HEK293T (cell line): ENCODE measurements at regions not wholly inside any gene's neighbourhood (a gene's known extent, or its start where the extent isn't known, plus 50 kb on each side); places are given as distances from the start of the nearest gene placed in this dataset.
"Not testable (repeated sequence)": the region's sequence is repeated elsewhere in the genome, so short reads cannot be mapped to it uniquely, and the experiment has no call there.

Experiments
- CTCF ChIA-PET: fragments of 350-600 bp; formaldehyde crosslinking; extraction: SDS; loops from one replicate; lab custom pipeline; 2021; ENCODE audit warnings: antibody characterized with exemption, inconsistent platforms; lab: Yijun Ruan, JAX
- POLR2A ChIA-PET: fragments of 350-600 bp; formaldehyde crosslinking; extraction: SDS; loops from one replicate; lab custom pipeline; 2020; ENCODE audit warnings: antibody characterized with exemption, inconsistent platforms; lab: Yijun Ruan, JAX
- DNase-seq: peaks from one replicate; pipeline ENCODE4 v3.0.0; 2012; ENCODE audit warnings: mixed read lengths; ENCODE audit errors: extremely low spot score
- ARNT ChIP-seq: fragments of 450-650 bp; IDR thresholded peaks from 2 replicates; pipeline ENCODE4 v1.6.1; 2017; ENCODE audit warnings: mild to moderate bottlenecking
- BHLHE40 ChIP-seq: fragments of 450-650 bp; IDR thresholded peaks from 2 replicates; pipeline ENCODE4 v1.6.1; 2016; ENCODE audit warnings: mild to moderate bottlenecking, moderate library complexity, borderline replicate concordance
- CTBP1 ChIP-seq: fragments of 450-650 bp; IDR thresholded peaks from 2 replicates; pipeline ENCODE4 v1.6.1; 2016; ENCODE audit warnings: borderline replicate concordance
- ELF4 ChIP-seq: fragments of 450-650 bp; IDR thresholded peaks from 2 replicates; pipeline ENCODE4 v1.6.1; 2017; ENCODE audit warnings: antibody characterized with exemption
- FOXA1 ChIP-seq: fragments of 450-650 bp; IDR thresholded peaks from 2 replicates; pipeline ENCODE4 v1.6.1; 2016; ENCODE audit warnings: mild to moderate bottlenecking
- FOXK2 ChIP-seq: fragments of 450-650 bp; IDR thresholded peaks from 2 replicates; pipeline ENCODE4 v1.6.1; 2016; ENCODE audit warnings: mild to moderate bottlenecking
- FOXM1 ChIP-seq: fragments of 450-650 bp; IDR thresholded peaks from 2 replicates; pipeline ENCODE4 v1.6.1; 2017; ENCODE audit warnings: mild to moderate bottlenecking, borderline replicate concordance
- HDGF ChIP-seq: fragments of 450-650 bp; IDR thresholded peaks from 2 replicates; pipeline ENCODE4 v1.6.1; 2017; ENCODE audit warnings: antibody characterized with exemption, borderline replicate concordance
- L3MBTL2 ChIP-seq: fragments of 450-650 bp; conservative IDR thresholded peaks from 2 replicates; pipeline ENCODE4 v1.6.1; 2016; ENCODE audit warnings: mild to moderate bottlenecking
- LEF1 ChIP-seq: fragments of 450-650 bp; IDR thresholded peaks from 2 replicates; pipeline ENCODE4 v1.6.1; 2017; ENCODE audit warnings: mild to moderate bottlenecking, borderline replicate concordance
- NFRKB ChIP-seq: fragments of 450-650 bp; IDR thresholded peaks from 2 replicates; pipeline ENCODE4 v1.6.1; 2016; ENCODE audit warnings: mild to moderate bottlenecking, moderate library complexity
- SP1 ChIP-seq: fragments of 450-650 bp; IDR thresholded peaks from 2 replicates; pipeline ENCODE4 v1.6.1; 2017
- SUZ12 ChIP-seq: fragments of 450-650 bp; IDR thresholded peaks from 2 replicates; pipeline ENCODE4 v1.6.1; 2016; ENCODE audit warnings: mild to moderate bottlenecking
- TARDBP ChIP-seq: fragments of 450-650 bp; IDR thresholded peaks from 2 replicates; pipeline ENCODE4 v1.6.1; 2016
- ZNF384 ChIP-seq: fragments of 450-650 bp; IDR thresholded peaks from 2 replicates; pipeline ENCODE4 v1.6.1; 2016
- TF ChIP-seq, protein P1 (sequence below): fragments of 450-650 bp; IDR thresholded peaks from 2 replicates; pipeline ENCODE4 v1.6.1; 2016

- DNase-seq = no peak
- POLR2A ChIA-PET = no interaction called here
- CTCF ChIA-PET = interaction anchor here (0.7 kb wide), 1 partner anchor 18 kb away, joined by 3 read pairs; no protein-coding TSS in a partner anchor
- TF ChIP-seq HDGF (no peak), TARDBP (no peak), CTBP1 (no peak), LEF1 (no peak), ELF4 (no peak), ARNT (no peak), FOXK2 (no peak), ZNF384 (no peak), NFRKB (no peak), FOXM1 (no peak), FOXA1 (no peak), BHLHE40 (no peak), L3MBTL2 (no peak), SUZ12 (no peak), SP1 (no peak)
- TF ChIP-seq, protein P1, sequence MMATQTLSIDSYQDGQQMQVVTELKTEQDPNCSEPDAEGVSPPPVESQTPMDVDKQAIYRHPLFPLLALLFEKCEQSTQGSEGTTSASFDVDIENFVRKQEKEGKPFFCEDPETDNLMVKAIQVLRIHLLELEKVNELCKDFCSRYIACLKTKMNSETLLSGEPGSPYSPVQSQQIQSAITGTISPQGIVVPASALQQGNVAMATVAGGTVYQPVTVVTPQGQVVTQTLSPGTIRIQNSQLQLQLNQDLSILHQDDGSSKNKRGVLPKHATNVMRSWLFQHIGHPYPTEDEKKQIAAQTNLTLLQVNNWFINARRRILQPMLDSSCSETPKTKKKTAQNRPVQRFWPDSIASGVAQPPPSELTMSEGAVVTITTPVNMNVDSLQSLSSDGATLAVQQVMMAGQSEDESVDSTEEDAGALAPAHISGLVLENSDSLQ = no peak
These were observed 204.0 kb upstream of the GNAI1 start for GRCh38 chr7:79930604-79931003.

- CTCF ChIA-PET = no interaction called here
- POLR2A ChIA-PET = no interaction called here
- TF ChIP-seq CTBP1 (no peak), SUZ12 (no peak), ZNF384 (no peak), ARNT (no peak), FOXM1 (no peak), FOXK2 (no peak), TARDBP (no peak), SP1 (no peak), ELF4 (no peak), L3MBTL2 (no peak)
- TF ChIP-seq, protein P1 = no peak
These were observed 207.5 kb upstream of the GNAI1 start for GRCh38 chr7:79927116-79927515.

DNA sequence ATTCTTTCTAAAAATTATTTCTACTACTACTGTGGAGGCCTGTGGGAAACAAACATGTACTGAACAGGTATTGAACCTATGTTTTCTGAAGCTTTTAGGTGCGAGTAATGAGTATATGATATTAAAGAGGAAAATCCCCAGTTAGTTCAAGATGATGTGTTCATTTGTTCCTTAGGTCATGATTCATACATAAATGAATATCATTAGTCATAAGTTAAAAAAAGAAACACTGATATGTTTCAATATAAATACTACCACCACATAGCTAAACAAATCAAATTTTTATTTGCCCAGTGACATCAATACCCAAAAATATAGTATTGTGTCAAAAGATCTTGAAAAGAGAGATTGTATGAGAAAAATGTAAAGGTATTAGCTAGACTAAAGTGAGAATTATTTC, 210.7 kb upstream of the GNAI1 start:
- CTCF ChIA-PET = no interaction called here
- DNase-seq = no peak
- TF ChIP-seq FOXM1 (no peak), LEF1 (no peak), SP1 (no peak), SUZ12 (no peak), FOXA1 (no peak), ARNT (no peak), ELF4 (no peak), TARDBP (no peak), L3MBTL2 (no peak), CTBP1 (no peak), BHLHE40 (no peak), FOXK2 (no peak), HDGF (no peak), NFRKB (no peak), ZNF384 (no peak)
- TF ChIP-seq, protein P1 = no peak
- POLR2A ChIA-PET = no interaction called here

More at GRCh38 chr7:79927116-79927515, 207.5 kb upstream of the GNAI1 start:
- no peak for DNase-seq

DNA sequence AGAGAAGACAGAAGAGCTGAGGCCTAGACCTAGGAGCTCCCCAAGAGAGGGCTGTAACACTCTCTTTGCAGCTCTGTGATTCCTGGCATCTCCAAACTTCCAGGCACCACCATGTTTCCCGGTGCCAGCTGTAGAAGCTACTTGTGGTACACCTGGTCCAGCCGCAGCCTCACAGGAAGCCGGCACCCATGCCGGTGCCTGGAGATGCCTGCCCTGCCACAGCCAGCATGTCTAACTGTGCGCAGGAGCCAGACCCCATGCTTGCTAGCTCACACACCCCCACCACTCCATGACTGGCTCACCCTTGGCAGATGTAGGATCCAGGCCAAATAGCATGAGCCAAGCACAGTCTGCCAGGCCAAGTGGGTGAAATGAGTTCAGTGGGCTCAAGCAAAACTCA, 211.7 kb upstream of the GNAI1 start:
- TF ChIP-seq TARDBP (no peak), NFRKB (no peak), FOXK2 (no peak), FOXM1 (no peak), ARNT (no peak), LEF1 (no peak), BHLHE40 (no peak)
- TF ChIP-seq, protein P1 = no peak
- POLR2A ChIA-PET = no interaction called here
- CTCF ChIA-PET = no interaction called here
- DNase-seq = no peak

DNA sequence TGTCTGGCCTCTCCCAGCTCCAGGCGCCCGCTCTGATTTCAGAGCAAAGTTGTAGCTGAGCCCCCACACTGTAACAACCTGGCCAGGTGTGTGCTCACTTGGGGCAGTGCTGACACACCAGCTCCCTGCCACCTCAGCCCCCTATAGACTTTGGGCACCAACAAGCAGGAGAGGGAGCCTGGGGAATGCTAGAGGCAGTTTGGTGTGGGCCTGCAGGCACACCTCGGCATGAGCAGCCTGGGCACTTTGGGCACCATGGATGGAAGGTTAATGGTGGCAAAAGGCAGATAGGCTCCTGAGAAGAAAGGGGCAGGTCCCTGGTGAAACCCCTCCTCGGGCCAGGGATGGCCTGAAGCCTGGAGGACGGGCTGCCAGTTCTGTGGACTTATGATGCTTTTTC, 212.7 kb upstream of the GNAI1 start:
- ChIA-PET CTCF (no interaction called here), POLR2A (no interaction called here)
- TF ChIP-seq LEF1 (no peak), FOXK2 (no peak), FOXA1 (no peak), TARDBP (no peak), NFRKB (no peak), L3MBTL2 (no peak), ZNF384 (no peak), SUZ12 (no peak), ELF4 (no peak), ARNT (no peak), SP1 (no peak), FOXM1 (no peak)
- TF ChIP-seq, protein P1 = no peak
- DNase-seq = no peak

- CTCF ChIA-PET = not testable (repeated sequence)
- POLR2A ChIA-PET = interaction anchor here (0.6 kb wide), 1 partner anchor 43 kb away, joined by 5 read pairs; no protein-coding TSS in a partner anchor
These were observed 216.0 kb upstream of the GNAI1 start for GRCh38 chr7:79918632-79919031.

DNA sequence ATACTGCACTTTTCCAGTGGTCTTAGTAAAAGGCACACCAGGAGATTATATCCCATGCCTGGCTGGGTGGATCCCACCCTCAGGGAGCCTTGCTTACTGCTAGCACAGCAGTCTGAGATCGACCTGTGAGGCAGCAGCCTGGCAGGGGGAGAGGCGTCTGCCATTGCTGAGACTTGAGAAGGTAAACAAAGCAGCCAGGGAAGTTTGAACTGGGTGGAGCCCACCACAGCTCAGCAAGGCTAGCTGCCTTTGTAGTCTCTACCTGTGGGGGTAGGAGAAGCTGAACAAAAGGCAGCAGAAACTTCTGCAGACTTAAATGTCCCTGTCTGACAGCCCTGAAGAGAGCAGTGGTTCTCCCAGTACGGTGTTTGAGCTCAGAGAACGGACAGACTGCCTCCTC, 219.3 kb upstream of the GNAI1 start:
- CTCF ChIA-PET, DNase-seq, POLR2A ChIA-PET: not testable (repeated sequence)

More at GRCh38 chr7:79918632-79919031, 216.0 kb upstream of the GNAI1 start:
- not testable (repeated sequence) for DNase-seq
